GM19023 (cell line): ENCODE measurements at regions not wholly inside any gene's neighbourhood (a gene's known extent, or its start where the extent isn't known, plus 50 kb on each side); places are given as distances from the start of the nearest gene placed in this dataset.
"Not testable (repeated sequence)": the region's sequence is repeated elsewhere in the genome, so short reads cannot be mapped to it uniquely, and the experiment has no call there.

Experiments used
- ATAC-seq: cut with Tn5 transposase; IDR thresholded peaks from one replicate; pipeline ENCODE4 v1.9.1; 2021; ENCODE audit warnings: mild to moderate bottlenecking, moderate library complexity; ENCODE audit not compliant: unreplicated experiment

DNA sequence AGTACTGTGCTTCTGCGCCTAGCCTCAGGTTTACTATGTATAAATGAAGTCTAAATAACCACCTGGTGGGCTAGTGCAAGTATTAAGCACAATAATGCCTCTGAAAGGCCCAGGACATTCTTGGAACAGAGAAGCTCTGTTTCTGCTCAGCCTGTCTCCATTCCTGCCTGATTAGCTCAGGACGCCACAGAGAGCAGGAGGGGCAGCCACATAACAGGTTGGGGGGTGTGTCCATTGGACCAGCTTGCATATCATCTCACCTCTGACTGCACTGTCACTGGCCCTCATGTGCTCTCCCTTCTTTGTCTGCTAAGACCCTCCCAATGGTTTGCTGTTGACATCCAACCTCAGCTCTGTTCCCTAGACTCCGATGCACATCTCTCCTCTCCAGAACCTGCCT is 52.8 kb upstream of the IKZF1 start:
- no peak for ATAC-seq

DNA sequence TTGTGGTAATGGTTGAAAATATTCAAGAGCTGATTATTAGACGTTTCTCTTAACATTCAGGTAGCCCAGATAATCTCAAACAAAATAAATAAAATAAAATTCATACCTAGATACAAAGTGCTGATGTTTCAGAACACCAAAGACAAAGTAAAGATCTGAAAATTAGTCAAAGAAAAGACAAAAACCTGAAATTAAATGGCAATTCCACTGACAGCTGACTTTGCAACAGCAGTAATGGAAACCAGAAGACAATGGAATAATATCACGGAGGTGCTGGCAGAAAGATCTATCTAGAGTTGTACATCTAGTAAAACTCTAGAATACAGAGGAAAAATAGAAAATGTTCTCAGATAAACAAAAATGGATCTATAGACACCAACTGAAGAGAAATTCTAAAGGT is 58.0 kb upstream of the IKZF1 start:
- no peak for ATAC-seq

DNA sequence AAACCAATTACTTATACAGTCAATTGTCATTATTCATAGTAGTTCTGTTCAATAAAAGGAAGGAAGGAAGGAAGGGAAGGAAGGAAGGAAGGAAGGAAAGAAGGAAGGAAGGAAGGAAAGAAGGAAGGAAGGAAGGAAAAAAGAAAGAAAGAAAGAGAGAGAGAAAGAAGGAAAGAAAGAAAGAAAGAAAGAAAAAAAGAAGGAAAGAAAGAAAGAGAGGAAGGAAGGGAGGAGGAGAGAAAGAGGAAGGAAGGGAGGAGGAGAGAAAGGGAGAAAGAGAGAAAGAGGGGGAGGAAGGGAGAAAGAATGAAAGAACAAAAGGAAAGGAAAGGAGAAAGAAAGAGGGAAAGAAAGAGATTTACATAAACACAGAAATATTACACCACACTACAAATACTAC is 62.4 kb upstream of the IKZF1 start:
- not testable (repeated sequence) for ATAC-seq

DNA sequence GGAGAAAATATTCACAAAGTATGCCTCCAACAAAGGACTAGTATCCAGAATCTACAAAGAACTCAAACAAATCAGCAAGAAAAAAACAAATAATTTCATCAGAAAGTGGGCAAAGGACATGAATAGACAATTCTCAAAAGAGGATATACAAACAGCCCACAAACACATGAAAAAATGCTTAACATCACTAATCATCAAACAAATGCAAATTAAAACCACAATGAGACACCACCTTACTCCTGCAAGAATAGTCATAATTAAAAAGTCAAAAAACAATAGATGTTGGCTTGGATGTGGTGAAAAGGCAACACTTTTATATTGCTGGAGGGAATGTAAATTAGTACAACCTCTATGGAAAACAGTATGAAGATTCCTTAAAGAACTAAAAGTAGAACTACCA is 63.8 kb upstream of the IKZF1 start:
- ATAC-seq = not testable (repeated sequence)

DNA sequence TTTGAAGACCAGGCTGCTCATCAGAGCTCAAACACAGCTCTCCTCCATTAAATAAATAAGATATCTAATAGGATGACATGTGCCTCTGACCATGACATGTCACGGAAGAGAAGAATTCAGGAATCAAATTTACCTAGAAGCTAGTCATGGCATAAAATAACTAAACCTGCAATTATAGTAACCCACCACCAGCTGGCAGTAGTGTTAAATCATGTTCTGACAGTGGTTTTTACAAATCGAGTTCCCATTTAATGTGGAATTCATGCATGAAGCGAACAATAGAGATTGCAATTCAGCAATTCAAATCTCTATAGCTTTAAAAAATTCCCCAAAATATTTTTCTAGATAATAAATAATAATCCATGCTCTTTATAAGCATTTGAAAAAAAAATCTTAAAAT is 74.6 kb upstream of the IKZF1 start:
- no peak for ATAC-seq

DNA sequence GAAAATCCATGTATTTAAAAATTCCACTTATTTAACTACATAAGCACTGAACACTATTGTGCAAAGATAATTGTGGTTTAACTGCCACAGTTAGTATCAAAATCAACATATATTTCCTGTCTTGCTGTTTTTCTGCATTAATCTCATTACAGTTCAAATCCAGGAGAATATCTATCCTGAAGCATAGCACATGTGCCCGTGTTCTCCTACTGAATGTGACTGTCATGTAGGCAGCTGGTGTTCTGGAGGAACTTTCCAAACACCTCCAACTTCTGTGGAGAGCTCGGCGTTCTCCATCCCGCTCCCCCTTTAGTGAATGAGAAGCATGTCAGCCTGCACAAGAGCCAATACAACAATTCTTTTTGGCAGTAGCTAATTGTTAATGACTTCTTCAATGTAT is 76.4 kb upstream of the IKZF1 start:
- no peak for ATAC-seq

DNA sequence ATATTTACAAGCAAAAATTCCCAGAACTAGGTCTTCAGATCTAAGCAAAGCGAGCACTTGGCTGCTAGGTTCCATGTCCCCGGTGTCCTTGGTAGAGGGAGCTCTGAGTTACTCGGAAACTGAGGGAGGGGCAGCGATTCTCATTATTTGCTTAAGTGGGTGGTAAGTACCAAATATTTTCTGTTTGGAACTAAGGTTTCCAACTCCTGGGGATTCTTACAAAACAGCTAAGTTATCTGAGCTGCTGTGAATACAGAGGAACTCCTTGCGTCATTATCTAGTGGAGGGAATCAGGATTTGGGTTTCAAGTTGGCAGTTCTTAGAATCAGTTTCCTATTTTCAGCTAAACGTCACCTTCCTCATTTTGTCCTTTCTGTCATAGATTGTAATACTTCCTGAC is 76.8 kb upstream of the IKZF1 start:
- no peak for ATAC-seq

DNA sequence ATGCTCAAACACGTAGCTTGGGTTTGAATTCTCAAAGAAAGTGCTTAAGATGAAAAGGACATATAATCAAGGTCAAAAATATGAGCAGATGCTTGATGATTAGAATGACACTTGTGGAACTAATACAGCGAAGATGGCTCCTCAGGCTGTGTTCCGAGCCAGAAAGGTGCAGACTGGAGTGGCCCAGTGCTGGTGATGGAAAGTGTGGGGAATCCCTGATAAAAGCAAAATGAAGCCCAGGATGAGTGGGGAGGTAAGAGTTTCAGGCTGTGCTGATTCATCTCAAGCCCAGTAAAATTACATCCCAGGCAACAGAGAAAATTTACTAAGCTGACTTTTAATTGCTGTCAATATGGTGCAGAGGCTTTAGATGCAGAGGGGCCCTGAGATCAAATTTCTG is 77.8 kb upstream of the IKZF1 start:
- no peak for ATAC-seq

DNA sequence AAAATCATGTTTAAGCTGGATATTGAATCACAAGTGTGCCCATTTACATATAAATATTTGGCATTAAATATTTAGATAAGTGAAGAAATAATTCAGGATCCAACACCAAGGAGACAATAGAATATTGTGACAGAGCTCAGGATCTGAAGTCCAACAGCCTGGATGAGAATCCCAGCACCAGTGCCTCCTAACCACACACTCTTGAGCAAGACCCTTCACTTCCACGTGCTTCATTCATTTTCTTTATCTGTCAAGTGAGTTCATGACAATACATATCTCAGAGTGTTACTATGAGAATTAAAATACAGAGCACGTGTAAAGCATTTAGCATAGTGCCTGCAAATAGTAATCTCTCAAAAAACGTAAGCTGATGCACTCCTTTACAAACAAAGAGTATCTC is 78.4 kb upstream of the IKZF1 start:
- no peak for ATAC-seq

DNA sequence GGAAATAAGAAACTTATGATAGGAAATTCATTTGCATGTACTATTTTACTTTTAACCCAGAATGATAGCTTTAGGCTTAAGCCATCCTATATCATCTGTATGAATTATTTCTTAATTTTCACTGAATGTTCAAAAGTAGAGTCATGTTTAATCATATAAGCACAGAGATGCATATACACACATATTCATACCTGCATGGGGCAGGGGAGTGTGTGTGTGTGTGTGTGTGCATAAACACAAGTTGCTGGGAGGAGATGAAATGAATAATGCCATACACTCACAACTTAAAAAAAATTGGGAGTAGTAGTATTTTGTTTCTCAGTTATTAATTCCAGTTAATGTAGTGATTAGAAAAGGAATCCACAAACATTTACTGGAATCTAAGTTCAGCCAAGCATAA is 83.1 kb upstream of the IKZF1 start:
- ATAC-seq = no peak

DNA sequence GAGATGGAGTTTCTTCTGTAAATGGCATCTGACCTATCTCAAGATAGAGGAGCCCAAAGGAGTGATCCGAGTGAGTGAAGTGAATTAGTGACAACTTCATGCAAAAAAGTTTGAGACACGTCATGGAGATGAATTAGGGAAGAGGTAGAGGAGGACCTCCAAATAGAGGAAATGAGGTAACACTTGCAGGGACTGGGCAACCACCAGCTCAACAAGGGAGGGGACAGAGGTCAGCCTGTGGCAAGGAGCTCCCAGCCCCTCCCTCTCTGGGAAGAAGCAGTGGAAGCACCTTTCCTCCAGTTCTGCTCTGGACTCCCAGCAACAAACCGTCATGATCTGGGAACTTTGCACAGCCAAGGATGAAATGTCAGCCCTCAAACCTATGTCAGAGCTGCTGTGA is 83.5 kb upstream of the IKZF1 start:
- ATAC-seq = no peak

DNA sequence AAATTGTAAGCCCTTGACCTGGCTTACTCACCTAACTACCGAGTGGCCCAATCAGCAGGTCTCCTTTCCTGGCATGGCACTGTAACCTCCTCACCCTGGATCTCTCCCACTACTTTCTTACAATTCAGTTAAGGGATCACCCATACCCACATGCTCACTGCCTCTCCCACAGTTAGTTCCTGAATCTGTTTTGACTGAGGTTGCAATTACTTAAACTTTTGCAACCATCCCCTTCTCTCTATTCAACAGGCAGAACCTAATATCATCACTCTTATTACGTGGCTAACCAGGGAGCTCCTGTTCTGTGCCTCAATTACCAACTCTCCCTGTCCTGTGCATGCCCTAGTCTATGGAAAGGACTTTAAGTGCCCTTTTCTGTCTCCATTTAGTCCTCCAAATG is 84.2 kb upstream of the IKZF1 start:
- no peak for ATAC-seq

DNA sequence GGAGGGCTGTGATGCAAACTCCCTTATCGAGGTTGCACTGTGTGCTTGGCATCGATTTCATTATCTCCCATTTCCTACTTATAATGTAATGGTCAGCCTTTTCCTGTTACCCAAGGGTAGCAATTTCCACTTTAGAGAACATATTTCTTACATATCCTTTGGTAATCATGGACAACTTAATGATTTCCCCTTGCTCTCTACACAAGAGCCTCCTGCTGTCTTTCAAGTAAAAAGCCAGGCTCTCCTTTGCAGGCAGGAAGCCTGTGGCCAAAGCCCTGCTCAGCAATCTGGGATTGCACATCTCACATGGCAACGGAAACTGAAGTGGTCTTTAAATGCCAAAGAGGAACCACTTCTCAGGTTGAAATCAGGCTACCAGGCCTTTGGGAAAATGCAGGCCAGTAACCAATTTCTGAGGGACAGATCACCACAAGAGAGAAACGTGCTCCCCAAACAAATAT is 86.7 kb upstream of the IKZF1 start:
- ATAC-seq = no peak

DNA sequence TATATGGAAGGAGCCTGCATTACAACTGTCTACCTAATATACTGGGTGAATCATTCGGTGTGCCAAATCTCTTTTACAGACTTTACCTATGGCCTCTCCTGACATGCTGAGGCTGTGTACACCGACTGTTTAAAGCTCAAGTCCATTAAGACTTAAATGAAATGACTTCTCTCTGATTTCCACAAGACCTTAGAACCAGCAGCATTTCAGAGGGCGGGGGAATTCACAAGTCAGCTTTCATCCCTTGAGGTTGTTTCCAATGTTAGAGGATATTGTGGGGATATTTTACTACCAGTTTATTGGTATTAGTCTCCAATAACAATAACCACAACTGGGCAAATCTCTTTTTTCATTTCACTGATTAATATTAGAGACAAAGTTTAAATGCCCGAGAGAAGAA is 87.1 kb upstream of the IKZF1 start:
- no peak for ATAC-seq

DNA sequence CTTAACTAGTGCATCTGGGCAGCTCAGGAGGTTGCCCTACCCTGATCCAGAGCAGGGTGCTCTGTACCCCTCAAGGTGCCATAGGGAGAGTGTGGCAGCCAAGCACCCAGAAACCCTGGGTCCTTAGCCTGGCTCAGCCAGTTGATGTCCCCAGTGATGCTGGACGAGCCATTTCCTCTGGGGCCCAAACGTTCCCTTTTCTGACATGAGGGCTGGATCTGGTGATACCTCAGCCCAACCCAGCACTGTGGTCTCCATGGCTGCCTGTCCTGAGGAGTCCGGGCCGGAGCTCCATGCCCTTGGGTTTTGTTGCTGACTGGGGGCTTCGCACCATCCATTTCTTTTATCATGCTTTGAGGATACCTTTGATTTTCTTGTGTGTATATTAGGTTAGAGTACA is 87.9 kb upstream of the IKZF1 start:
- ATAC-seq = no peak

DNA sequence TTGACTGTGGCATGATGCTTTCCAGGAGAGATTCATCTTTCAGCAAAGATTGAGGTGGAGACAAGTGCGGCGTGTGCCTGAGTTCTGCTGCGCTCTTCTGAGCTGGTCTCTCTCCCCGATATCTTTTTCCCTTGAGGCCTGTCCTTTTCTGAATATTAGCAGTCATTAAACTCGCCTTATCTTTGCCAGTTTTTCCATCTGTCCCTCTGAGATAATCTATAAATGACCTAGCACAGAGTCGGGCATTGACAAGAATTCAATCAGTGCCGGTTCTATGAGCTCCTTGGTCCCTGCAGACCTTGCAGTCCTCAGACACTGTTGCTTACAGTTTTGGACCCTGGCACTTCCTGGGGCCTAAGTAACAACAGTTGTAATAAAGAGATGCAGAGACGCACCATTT is 89.7 kb upstream of the IKZF1 start:
- ATAC-seq = no peak

DNA sequence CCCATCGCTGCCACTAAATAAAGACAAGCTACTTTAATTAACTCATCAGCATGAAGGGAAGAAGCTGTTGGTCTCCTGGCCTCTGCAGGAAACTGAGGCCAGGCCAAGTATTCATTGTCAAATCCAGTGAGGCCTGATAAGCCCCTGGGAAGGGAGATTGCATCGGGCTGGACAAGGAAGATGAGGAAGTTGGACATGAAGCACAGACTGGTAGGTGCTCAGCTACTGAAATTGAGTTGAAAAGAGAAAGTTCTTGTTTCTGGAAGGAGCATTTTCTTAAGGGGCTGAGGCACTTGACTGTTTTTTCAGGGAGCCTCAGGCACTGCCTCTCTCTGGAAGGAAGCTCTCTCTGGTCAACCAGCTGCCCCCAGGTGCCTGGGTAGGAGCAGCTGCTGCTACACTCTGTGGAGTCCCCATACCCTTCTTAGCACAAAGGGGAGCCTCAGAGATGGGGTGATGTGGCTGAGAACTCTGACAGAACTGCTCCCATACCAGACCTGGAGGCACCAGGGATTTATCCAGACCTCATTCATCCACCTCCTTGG is 90.3 kb upstream of the IKZF1 start:
- ATAC-seq = no peak

DNA sequence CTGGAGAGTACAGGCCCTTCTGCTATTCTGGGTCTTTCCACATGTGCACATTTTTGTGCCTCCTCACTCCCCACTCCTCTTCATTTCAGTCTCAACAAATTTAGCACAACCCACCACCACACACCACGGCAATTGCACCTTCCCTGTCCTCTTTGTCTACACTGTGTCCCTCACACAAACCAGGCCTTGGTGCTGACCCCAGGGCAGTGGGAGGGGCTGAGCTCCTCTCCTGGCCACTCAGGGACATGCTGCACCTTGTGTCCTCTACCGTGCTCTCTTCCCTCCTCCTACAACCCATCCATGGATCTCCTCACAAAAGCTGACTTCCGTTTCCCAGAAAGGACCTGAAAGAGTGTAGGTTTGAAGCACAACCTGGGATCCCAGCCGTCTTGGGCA is 90.9 kb upstream of the IKZF1 start:
- no peak for ATAC-seq

DNA sequence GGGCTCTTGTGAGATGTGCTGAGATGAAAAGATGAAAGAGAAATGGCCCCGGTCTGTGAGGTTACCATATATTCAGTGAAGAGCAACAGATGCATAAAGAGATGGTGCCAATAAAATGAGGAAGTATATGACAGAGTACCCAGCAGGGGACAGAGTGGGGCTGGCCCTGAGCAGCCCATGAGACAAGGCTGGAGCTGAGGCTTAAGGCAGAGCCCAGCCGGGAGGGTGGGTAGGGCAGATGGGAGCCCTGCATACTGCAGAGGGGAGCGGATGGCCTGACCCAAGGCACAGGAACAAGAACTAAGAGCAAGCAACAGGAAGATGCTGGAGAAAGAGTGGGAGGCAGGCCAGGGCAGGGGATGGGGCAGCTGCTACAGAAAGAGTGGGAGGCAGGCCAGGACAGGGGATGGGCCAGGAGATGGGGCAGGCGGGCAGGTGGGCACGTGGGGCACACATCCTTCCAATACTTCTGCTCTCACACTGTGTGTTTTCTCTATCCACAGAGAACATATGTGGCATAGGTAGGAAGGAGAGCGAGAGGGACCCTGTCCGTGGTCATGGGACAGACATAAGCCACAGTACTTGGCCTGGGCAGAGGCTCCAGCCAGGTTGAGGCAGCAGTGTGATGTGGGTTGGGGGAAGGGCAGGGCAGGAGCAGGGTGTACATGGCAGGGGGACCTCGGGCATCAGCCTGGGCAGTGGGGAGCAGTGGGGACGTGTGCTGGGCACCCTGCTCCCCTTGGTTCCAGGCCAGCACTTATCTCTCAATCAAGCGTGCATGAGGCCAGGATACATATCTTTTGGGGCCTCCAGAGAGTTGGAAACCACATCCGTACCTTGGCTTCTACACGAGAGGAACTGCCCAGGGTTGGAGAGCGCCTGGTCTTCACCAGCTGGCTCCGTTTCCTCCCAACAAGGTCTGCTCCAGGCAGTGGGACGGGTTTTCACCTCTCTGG is 91.6 kb upstream of the IKZF1 start:
- no peak for ATAC-seq

DNA sequence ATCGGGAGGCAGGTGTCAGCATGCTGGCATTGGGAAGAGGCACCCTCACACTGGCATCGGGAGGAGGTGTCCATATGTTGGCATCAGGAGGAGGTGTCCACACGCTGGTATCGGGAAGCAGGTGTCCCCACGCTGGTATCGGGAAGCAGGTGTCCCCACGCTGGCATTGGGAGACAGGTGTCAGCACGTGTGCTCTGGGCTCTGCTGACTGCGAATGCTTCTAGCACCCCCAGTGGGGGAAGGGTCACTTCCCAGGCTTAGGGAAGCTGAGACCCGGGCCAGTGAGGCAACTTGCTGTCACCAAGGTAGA is 92.5 kb upstream of the IKZF1 start:
- no peak for ATAC-seq

DNA sequence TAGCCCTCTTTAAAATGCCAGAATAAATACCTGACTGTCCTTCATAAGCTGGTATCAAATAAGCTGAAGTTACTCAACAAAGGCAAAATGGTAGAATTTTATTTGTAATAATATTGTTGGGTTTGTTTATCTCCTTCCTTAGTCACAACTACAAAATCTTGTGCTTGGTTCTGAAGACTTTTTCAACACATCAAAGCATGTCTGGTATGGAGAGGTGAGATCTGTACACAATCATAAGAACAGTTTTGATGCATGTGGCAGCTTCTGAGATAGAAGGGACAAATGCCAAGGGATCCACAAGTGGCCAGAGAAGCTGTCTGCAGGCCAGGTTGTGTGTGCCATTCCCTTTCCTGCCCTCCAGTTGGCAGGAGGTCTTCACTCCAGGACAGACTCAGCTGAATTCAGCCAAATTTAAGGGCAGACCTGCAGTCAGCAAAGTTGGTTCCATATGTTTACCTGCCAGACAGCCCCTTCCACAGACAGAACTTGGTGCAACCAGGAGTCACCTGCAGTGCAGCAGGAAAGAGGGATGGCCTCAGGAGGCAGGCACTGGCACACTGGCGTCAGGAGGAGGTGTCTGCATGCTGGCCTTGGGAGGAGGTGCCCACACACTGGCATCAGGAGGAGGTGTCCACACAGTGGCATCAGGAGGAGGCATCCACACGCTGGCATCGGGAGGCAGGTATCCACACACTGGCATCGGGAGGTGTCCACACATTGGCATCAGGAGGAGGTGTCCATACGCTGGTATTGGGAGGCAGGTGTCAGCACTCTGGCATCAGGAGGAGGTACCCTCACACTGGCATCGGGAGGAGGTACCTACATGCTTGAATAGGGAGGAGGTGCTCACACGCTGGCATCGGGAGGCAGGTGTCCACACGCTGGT is 93.1 kb upstream of the IKZF1 start:
- ATAC-seq = no peak

DNA sequence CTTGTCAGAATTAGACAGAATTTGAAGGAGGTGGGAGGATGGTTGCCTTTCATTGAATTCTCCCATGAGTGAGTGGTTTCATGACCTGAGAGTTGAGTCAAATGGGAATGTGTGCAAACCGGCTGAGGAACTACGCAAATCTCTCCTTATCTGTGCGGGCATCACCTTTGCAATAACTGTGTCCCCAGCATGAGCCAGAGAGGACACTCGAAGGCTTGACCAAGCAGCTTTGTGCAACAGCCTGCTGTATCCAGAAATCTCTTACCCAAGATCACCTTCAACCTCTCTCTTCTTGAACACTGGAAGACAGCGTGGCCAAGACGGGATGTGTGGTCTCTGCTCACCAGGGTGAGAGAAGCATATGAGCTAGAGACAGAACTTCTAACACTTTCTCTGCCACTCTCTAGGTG is 93.8 kb upstream of the IKZF1 start:
- no peak for ATAC-seq
